ENCODE measurements at regions not wholly inside any gene's neighbourhood (a gene's known extent, or its start where the extent isn't known, plus 50 kb on each side); places are given as distances from the start of the nearest gene placed in this dataset.

- DNase-seq (ENCODE audit: low read depth in 2 of 2) = peak in 1 of 2 donors; percentile 40
Measured at GRCh38 chr1:183711741-183712361, 58.7 kb upstream of the APOBEC4 start.

- no peak for DNase-seq (ENCODE audit: low read depth in 2 of 2)
Measured at GRCh38 chr1:183711165-183711682, 58.1 kb upstream of the APOBEC4 start.

GRCh38 chr1:183710734-183711133, 57.6 kb upstream of the APOBEC4 start:
- no peak for DNase-seq (ENCODE audit: low read depth in 2 of 2)

- no peak for DNase-seq (ENCODE audit: low read depth in 2 of 2)
Measured at GRCh38 chr1:183710333-183710732, 57.2 kb upstream of the APOBEC4 start.

GRCh38 chr1:183704131-183704530, 51.0 kb upstream of the APOBEC4 start:
- no peak for DNase-seq (ENCODE audit: low read depth in 2 of 2)

All from dermis microvascular lymphatic vessel endothelial cell (primary cell).